PC-9 (cell line): ENCODE measurements at regions not wholly inside any gene's neighbourhood (a gene's known extent, or its start where the extent isn't known, plus 50 kb on each side); places are given as distances from the start of the nearest gene placed in this dataset.

Source experiments
- BruUV-seq: library from RNA; stranded (reverse); fragments of 400-500 nt; replicated peaks from 2 replicates; lab custom pipeline; 2021; lab: Mats Ljungman, UMichigan
- CTCF ChIA-PET: fragments of 300-600 bp; sonication (Branson Sonifier 250); formaldehyde crosslinking; loops from one replicate; lab custom pipeline; 2022; ENCODE audit warnings: antibody characterized with exemption; lab: Charles Lee
- POLR2A ChIA-PET: fragments of 300-600 bp; sonication (Branson Sonifier 250); formaldehyde crosslinking; loops from one replicate; lab custom pipeline; 2022; ENCODE audit warnings: antibody characterized with exemption; ENCODE audit not compliant: unreplicated experiment; lab: Charles Lee
- DNase-seq, 2 experiments: peaks; one replicate each; pipeline versions ENCODE4 v3.0.0 to v3.0.0-alpha.2; 2015 to 2022; ENCODE audit warnings: mixed read lengths in 1 of 2
- H2AFZ ChIP-seq: fragments of 200-600 bp; sonication (generic); 2 replicates; pipeline ENCODE4 v1.8.1; 2017; ENCODE audit warnings: antibody characterized with exemption
- H3F3A ChIP-seq: fragments of 200-600 bp; sonication (generic); 2 replicates; pipeline ENCODE4 v1.8.1; 2017; ENCODE audit warnings: antibody characterized with exemption, mild to moderate bottlenecking, low read depth; ENCODE audit not compliant: insufficient read depth
- H3K27ac ChIP-seq: fragments of 200-600 bp; sonication (generic); 2 replicates; pipeline ENCODE4 v1.6.1; 2016; ENCODE audit warnings: mixed run types
- H3K27me3 ChIP-seq: fragments of 200-600 bp; sonication (generic); 2 replicates; pipeline ENCODE4 v1.6.1; 2016; ENCODE audit warnings: low read depth, mixed run types; ENCODE audit not compliant: insufficient read depth
- H3K36me3 ChIP-seq: fragments of 200-600 bp; sonication (generic); 2 replicates; pipeline ENCODE4 v1.6.1; 2016; ENCODE audit warnings: low read depth, mixed run types
- H3K4me1 ChIP-seq: fragments of 200-600 bp; sonication (generic); replicated peaks from 2 replicates; pipeline ENCODE4 v1.6.1; 2016; ENCODE audit warnings: mixed run types; ENCODE audit not compliant: insufficient read depth
- H3K4me2 ChIP-seq: fragments of 200-600 bp; sonication (generic); 2 replicates; pipeline ENCODE4 v1.6.1; 2017; ENCODE audit warnings: mixed run types
- H3K4me3 ChIP-seq: fragments of 200-600 bp; sonication (generic); 2 replicates; pipeline ENCODE4 v1.6.1; 2016; ENCODE audit warnings: mixed run types
- H3K79me2 ChIP-seq: fragments of 200-600 bp; sonication (generic); 2 replicates; pipeline ENCODE4 v1.6.1; 2017; ENCODE audit warnings: low read depth, mixed run types
- H3K9me2 ChIP-seq: fragments of 200-600 bp; sonication (generic); 2 replicates; pipeline ENCODE4 v1.8.1; 2017; ENCODE audit warnings: mild to moderate bottlenecking; ENCODE audit not compliant: insufficient read depth
- H3K9me3 ChIP-seq: fragments of 200-600 bp; sonication (generic); 2 replicates; pipeline ENCODE4 v1.8.1; 2016; ENCODE audit warnings: low read depth; ENCODE audit not compliant: insufficient read depth
- H4K20me1 ChIP-seq: fragments of 200-600 bp; sonication (generic); 2 replicates; pipeline ENCODE4 v1.8.1; 2017; ENCODE audit not compliant: insufficient read depth
- CTCF ChIP-seq: fragments of 200-600 bp; sonication (generic); conservative IDR thresholded peaks from 2 replicates; pipeline ENCODE4 v1.6.1; 2017; ENCODE audit warnings: mixed run types, antibody characterized with exemption, mild to moderate bottlenecking, moderate library complexity
- EZH2 ChIP-seq: fragments of 200-600 bp; sonication (generic); IDR thresholded peaks from 2 replicates; pipeline ENCODE4 v1.8.0; 2017; ENCODE audit warnings: antibody characterized with exemption, low read depth
- intact Hi-C: fragments of 100-400 bp; cut with micrococcal nuclease; formaldehyde crosslinking; loops from one replicate; pipeline ENCODE4 v1.10.0; 2022; ENCODE audit not compliant: unreplicated experiment

DNA sequence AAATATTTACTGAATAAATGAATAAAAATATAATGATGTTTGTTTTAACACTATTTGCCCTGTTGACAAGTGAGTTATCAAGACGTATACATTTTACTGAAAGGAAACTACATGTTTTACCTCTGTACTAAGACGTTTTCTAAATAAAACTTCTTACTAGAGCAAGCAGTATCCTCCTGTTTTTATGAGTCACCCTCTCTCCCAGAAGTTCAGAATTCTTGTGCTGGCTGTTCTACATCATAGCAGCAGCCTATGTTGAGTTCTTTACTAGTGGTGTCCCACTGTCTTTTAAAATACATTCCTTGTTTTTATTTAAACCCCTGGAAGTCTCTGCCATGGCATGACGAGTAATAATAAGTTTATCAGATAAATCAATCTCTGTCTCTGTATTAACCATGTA lies 297.4 kb downstream of the CALCRL start:
- no peak overlapping the region for H3K4me2 ChIP-seq
- no peaks in the 10 kb centered on the region for H3F3A ChIP-seq
- no peak for DNase-seq
- intact Hi-C loops = no loop called here
- H3K4me1 ChIP-seq = no peaks in the 10 kb centered on the region
- no peaks in the 10 kb centered on the region for H3K9me2 ChIP-seq
- no peak overlapping the region for H3K27ac ChIP-seq
- no TSS peak for BruUV-seq
- POLR2A ChIA-PET = no interaction called here
- H3K36me3 ChIP-seq = no peaks in the 10 kb centered on the region
- CTCF ChIA-PET = no interaction called here
- no peaks in the 10 kb centered on the region for H3K9me3 ChIP-seq
- H3K27me3 ChIP-seq = no peaks in the 10 kb centered on the region
- H4K20me1 ChIP-seq = no peaks in the 10 kb centered on the region
- H2AFZ ChIP-seq = no peak overlapping the region
- no peak overlapping the region for H3K4me3 ChIP-seq
- H3K79me2 ChIP-seq = no peaks in the 10 kb centered on the region
- TF ChIP-seq EZH2 = no peak
- no peak for TF ChIP-seq CTCF

DNA sequence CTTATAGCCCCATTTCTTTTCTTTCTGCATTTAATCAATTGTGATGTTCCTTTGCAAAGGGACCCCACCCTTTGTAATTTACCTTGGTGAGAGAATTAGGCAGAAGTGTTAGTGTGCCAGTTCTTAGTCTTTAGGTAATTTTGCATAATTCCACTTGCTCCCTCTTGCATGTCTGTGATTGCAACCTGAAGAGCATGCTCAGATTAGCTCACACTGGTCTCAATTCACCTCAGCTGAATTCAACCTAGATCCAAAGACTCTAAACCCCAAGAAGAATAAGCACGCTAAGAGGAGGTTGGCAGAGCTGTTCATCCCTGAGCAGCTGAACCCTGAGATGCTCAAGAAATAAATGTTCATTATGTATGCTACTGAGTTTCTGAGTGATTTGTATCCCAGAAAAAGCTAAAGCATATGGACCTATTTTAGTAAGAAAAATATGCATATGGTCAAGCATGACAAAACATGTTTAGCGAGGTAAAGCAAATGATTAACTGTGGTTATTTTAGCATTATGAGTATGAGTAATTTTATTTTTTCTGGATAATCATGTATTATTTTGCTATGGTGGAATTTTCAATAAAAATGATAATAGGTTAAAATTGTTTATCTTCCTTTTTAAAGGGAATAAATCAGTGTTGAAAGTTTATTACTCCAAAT lies 299.2 kb upstream of the ZSWIM2 start:
- ChIA-PET CTCF (no interaction called here), POLR2A (no interaction called here)
- intact Hi-C loops = loop anchor here (5.0 kb wide), 1 partner anchor 689 kb away; no protein-coding TSS in a partner anchor
- no peaks in the 10 kb centered on the region for H3K9me2 ChIP-seq
- DNase-seq = no peak
- H3K4me3 ChIP-seq = no peak overlapping the region
- no peak overlapping the region for H2AFZ ChIP-seq
- TF ChIP-seq EZH2 (no peak), CTCF (no peak)
- H3K4me1 ChIP-seq = no peaks in the 10 kb centered on the region
- H3F3A ChIP-seq = no peaks in the 10 kb centered on the region
- H3K9me3 ChIP-seq = no peaks in the 10 kb centered on the region
- no TSS peak for BruUV-seq
- H3K36me3 ChIP-seq = no peaks in the 10 kb centered on the region
- no peaks in the 10 kb centered on the region for H3K27me3 ChIP-seq
- no peak overlapping the region for H3K27ac ChIP-seq
- no peaks in the 10 kb centered on the region for H4K20me1 ChIP-seq
- no peaks in the 10 kb centered on the region for H3K79me2 ChIP-seq
- H3K4me2 ChIP-seq = no peak overlapping the region

GRCh38 chr2:187143537-187143936 lies 294.6 kb upstream of the ZSWIM2 start:
- Histone ChIP-seq H3K4me3 (no peak overlapping the region), H3K9me3 (no peaks in the 10 kb centered on the region), H3K27me3 (no peaks in the 10 kb centered on the region), H4K20me1 (no peaks in the 10 kb centered on the region), H3K36me3 (no peaks in the 10 kb centered on the region), H3K9me2 (no peaks in the 10 kb centered on the region), H3K27ac (no peak overlapping the region), H3K4me2 (no peak overlapping the region), H3F3A (no peaks in the 10 kb centered on the region), H2AFZ (no peak overlapping the region), H3K4me1 (no peaks in the 10 kb centered on the region), H3K79me2 (no peaks in the 10 kb centered on the region)
- intact Hi-C loops = no loop called here
- CTCF ChIA-PET = no interaction called here
- TF ChIP-seq CTCF (no peak), EZH2 (no peak)
- DNase-seq = no peak
- POLR2A ChIA-PET = no interaction called here
- BruUV-seq = no TSS peak
